ENCODE measurements at regions not wholly inside any gene's neighbourhood (a gene's known extent, or its start where the extent isn't known, plus 50 kb on each side); places are given as distances from the start of the nearest gene placed in this dataset.

DNA sequence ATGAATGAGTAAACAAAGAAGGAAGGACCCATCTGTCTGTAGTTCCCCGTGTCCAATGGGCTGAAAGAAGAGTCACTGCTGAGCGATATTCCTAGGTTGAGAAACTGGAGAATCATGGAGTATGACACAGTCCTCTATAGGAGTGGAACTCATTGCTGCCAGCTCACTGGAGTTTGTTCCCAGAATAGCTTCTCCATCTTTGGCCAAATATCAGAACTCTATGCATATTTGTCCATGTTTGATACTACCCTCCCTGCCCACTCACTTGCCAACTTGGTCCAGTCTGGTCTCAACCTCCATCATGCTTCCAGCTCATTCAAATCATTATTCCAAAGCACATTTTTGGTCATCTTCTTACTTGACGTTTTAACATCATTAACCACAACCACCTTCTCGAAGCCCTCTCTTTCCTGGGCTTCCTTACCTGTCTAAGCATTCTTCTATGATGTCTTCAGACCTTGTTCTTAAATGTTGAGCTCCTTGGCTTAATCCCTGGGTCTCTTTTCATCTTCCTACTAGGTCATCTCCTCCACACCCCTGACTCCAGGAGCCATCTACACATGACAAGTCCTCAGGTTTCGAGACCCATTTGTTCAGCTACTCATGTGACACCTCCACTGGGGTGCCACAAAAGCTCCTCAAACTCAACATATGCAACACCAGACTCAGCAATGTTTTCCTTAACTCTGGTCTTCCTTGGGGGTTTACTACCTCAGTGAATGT, 221.6 kb downstream of the MYCN start:
- no peak for DNase-seq

DNA sequence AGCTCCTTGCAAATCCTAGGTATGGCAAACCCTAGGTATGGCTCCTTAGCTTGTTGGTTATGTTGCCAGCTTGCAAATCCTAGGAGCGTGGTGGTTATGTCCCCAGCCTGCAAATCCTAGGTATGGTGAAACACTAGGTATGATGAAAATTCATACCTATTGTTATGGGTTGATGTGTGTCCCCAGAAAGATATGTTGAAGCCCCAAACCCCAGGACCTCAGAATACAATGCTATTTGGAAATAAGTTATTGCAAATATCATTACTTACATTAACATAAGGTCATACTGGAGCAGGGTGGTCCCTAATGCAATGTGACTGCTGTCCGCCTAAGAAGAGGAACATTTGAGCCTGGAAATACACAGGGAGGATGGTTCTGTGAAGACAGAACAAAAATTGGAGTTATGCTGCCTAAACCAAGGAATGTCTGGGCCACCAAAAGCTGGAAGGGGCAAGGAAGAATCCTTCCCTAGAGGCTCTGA, 220.8 kb downstream of the MYCN start:
- no peak for DNase-seq

DNA sequence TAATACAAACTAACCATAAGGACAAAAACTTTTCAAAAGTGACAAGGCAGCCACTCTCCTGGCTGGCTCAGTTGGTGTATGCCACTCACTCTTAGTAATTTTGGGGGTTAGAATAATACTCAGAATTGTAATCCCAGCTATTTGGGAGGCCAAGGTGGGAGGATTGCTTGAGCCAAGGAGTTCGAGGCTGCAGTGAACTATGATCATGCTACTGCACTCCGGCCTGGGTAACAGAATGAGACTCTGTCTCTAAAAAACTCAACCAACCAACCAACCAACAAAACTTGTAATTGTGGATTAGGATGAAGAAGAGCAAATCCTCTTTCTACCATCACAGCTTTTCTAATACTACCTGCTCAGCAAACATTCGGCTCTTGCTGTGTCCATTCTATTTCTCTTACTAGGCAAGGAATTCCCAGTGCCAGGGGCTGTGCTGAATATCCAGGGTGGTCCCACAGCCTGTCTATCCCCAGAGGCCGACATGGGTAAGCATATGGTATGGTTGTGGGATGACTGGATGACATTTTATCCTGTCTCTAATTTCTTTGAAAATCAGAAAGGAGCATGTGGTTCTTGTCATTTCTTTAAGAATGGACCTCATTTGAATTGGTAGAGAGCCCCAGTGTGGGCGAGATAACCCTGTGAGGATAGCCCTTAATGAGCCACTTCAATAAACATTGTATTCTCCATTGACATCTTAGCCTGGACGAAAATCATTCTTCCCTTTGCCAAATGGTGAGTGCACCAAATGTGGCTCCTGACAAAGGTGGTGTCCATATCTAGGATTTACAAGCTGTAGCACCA, 220.1 kb downstream of the MYCN start:
- DNase-seq: no peak

DNA sequence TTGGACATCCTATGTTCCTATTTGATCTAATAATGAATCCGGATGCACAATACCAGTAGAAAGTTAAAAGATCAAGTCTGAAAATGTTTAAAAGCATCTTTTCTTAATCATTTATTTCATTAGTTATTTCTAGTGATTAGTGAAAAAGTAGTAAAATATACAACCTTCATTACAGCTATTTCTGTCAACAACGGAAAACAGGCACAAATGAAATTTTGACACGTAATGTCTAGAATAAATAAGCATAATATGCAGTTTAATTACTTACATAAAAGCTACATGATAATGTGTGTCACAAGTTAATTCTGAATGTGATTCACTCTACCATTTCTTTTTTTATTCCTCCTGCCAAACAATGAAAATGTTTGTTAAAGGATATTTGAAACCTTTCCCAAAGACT, 216.1 kb downstream of the MYCN start:
- no peak for DNase-seq

DNA sequence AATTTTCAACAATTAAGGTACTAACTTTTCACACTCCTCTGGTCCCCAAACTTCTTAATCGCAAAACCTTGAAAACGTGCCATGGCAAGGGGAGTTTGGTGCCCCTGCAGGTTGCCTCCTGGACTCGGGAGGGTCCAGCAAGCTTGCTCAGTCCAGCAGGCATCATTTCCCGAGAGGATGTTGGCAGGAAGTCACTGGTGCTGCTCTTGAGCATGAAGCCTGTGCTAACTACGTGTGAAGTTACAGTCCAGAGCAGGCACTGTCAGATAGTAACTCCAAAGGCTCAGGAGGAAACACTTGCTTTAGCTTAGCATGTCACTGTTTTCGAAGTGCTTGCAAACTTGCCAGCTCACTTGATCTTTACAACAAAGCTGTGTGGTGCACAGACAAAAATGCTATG, 215.4 kb downstream of the MYCN start:
- DNase-seq: no peak

DNA sequence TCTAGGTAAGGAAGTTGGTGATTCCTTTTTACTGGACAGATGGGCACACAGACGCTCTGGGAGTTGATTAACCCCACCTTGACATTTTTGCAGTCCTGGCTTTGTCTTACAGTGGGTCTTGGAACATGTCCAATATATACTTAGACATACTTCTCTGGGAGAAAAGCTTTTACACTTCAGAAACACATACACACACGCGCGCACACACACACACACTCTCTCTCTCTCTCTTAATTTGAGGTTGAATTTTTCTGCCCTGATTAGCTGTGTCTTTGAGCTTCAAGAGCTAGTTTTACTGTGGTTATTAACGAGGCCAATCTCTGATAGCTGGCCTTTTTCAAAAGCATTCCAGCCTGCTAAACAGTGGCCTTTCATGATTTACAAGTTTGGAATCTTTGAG, 215.0 kb downstream of the MYCN start:
- DNase-seq: no peak

DNA sequence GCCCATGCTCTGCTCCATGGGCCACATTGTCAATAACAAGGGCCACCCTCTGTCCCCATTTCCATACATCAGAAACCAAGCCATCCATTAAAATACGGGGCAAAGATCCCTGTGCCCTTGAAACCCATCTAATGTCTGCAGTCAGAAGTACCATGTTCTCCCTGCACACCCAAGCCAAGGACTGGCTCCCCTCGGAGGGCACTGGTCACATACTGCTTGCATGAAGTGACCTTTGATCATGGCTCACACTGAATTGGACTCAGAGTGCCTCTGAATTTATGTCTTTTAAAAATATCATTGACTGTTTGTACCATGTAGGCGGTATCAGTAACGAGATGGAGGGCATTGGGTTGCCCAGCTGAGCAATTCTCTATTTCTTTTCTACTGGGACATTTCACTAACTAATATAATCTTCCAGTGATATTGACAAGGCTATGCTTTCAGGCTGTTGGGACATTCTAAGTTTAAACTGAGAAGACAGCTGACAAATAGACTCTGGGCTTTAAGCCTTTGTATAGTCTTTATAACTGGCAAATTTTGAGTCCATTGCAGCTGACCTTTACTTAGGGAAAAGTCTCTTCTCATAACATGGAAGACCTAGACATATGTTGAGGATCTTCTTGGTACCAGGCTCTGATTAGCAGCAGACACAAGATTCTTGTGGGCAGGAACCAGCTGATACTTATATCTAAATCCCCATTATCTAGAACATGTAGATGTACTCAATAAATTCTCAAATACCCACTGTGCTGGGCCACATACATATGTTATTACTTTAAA, 214.3 kb downstream of the MYCN start:
- no peak for DNase-seq

DNA sequence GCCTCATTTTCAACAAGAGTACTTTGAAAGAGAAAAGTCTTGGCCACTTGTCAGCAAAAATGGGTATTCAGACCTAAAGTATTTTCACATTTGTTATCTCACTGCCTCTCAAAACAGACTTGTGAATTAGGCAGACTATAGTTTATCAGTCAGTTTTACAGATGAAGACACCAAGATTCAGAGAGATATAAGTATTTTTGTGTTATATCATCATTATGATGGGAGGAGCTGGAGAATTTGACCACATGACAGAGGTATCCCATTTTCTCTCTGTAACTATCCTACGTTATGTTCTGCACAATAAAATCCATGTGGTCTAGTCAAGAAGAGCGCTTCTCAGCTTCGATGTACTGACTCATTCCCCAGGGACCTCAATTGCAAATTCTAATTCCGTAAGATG, 213.7 kb downstream of the MYCN start:
- no peak for DNase-seq

DNA sequence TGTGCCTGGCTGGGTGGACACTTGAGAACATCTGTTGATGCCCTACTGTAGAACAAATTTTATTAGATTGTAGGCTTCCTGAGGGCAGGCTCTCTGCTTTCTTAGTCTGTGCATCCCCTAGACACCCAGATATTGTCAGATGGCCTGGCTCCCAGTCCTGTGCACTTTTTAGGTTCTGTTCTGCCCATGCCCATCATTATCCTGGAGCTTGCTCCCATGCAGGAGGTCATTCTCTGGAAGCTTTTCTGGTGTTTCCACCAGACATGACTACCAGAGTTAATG, 213.3 kb downstream of the MYCN start:
- no peak for DNase-seq

DNA sequence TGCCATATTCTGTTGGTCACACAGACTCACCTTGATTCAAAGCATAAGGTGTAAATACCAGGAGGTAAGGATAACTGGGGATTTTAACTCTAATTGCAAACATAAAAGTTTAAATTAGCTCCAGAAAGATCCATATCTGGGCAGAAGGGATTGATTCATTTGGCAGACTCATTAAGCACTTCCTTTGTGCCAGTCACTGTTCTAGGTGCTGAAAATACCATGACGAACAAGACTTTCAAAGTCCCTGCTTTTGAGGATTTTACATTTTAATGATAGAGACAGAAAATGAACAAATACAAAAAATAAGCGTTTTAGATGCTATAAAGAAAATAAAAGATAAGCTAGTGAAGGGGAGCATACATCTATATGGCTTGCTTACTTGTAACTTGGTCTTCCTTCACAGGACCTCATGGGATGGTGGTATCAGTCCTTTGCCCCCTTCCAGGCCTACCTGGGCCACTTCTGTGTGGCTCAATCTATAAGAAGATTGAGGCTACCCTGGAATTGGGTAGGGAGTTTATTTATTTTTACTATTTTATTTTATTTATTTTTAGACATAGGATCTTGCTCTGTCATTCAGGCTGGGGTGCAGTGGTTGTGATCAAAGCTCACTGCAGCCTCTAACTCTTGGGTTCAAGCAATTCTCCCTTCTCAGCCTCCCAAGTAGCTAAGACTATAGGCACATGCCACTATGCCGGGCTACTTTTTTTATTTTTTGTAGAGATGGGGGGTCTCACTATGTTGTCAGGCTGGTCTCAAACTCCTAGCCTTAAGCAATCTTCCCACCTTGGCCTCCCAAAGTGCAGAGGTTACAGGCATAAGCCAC, 212.8 kb downstream of the MYCN start:
- DNase-seq: no peak

DNA sequence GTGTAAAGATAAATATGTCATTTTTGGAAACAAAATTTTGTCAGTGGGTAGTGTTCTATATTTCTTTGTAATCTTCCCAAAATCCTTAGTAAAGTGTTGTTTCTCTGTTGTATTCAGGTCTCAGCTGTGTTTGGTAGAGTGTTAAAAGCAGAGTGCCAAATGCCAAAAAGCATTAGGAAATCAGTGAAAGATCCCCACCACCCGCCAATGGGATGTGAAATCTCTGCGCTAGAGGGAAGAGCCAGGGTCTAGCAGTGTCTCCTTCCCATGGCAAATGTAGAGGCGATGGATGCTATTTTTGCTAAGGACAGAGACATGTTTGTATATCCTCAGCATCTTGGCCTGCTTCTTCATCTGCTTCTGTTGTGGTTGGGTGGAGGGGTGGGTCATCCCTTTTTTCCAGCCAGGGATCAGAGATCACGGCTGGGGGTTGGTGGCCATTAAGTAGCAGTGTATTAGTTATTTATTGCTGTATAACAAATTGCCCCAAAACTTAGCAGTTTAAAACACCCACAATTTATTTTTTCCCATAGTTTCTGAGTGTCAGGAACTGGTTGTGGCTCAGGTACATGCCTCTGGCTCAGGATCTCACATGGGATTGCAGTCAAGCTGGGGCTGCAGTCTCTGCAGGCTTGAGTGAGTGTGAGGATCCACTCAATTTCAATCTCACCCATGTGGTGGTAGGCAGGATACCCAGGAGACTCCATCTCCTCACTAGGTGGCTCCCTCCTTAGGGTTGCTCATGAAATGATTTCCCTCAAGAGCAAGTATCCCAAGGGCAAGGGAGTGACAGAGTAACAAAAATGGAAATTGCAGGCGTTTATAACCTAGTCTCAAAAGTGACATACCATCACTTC, 211.9 kb downstream of the MYCN start:
- DNase-seq: no peak

DNA sequence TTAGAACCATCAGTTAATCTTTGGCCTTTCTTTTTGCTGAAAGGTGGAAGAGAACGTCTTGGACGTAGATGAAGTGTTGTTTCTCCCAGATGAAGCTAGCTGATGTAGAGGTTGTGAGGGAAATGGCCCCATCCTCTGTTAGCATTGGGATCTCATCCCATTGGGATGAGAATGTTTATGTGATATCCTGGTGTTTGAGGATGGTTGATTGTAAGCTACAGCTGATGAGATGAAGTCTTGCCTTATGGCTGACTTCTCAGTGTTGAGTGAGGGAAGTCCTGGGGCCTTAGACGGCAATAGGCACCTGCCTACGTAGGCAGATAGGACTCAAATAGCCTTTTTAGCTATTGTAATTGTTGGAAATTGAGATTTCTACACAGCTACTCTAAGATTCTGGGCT, 211.3 kb downstream of the MYCN start:
- no peak for DNase-seq

DNA sequence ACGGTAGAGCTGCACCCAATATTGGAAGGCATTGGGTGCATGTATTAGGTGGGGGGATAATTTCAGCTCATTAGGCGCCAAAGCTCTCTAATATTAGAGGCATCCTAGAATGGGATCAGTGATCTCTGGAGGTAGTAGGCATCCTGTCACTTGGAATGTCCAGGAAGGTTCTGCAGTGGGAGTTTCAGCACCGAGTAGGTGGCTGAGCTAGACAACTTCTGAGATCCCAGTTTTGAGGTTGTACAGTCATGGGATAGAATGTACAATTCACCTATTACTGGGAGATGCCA, 210.9 kb downstream of the MYCN start:
- no peak for DNase-seq

DNA sequence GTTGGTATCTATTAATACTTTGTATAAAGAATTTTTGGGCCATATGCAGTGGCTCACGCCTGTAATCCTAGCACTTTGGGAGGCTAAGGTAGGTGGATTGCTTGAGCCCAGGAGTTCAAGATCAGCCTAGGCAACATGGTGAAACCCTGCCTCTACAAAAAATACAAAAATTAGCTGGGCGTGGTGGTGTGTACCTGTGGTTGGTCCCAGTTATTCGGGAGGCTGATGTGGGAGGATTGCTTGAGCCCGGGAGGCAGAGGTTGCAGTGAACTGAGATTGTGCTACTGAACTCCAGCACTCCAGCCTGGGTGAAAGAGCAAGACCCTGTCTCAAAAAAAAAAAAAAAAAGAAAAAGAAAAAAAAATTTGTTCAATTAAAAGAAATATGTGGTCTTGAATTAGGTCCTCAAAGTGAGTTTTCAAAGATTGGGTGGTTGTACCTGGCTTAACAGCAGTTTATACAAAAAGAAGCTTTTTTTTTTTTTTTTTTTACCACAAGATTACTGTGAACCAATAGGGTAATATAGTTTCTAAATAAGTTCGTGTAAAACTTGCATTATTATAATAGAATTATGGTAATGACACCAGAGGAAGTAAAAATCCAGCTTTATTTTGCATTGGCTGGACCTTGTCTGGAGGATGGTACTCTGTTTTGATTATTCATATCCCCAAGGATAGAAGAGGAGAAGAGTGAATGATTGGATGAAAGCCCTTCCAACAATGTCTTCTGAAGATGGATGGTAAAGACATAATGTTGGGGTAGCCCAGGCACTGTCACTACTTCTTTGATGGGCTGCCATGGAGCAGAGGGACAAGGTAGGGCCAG, 210.3 kb downstream of the MYCN start:
- no peak for DNase-seq

DNA sequence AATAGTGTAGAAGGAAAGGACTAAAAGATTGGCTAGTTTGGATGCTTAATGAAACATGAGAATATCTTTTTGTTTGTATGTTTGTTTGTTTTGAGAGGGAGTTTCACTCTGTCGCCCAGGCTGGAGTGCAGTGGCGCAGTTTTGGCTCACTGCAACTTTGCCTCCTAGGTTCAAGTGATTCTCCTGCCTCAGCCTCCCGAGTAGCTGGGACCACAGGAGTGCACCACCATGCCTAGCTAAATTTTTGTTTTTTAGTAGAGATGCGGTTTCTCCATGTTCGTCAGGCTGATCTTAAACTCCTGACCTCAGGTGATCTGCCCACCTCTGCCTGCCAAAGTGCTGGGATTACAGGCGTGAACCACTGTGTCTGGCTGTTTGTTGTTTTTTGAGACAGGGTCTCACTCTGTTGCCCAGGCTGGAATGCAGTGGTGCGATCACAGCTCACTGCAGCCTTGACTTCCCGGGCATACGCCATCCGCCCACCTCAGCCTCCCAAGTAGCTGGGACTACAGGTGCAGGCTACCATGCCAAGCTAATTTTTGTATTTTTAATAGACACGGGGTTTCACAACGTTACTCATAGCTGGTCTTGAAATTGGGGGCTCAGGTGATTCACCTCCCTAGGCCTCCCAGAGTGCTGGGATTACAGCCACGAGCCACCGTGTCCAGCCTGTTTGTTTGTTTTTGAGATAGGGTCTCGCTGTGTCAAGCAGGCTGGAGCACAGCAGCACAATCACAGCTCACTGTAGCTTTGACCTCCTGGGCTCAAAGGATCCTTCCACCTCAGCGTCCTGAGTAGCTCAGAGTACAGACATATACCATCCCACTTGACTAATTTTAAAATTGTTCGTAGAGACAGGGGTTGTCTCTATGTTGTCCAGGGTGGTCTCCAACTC, 209.2 kb downstream of the MYCN start:
- DNase-seq: no peak

DNA sequence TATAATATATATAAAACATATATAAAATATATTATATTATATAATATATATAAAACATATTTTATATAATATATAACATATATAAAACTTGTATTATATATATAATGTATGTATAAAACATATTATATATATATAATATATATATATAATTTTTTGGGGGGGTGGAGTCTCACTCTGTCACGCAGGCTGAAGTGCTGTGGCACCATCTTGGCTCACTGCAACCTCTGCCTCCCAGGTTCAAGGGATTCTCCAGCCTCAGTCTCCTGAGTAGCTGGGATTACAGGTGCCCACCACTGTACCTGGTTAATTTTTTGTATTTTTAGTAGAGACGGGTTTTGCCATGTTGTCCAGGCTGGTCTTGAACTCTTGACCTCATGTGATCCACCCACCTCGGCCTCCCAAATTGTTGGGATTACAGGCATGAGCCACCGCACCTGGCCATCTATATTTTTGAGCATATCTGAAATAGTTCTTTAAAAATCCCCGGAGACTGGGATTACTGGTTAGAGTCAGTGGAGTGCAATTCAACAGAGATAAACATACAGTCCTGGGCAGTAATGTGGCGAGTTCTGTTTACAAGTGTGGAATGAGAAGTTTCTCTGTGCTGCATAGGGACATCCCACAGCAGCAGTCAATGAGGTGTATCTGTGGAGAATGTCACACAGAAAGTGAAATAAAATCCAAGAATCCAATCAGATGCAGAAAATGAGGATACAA, 208.4 kb downstream of the MYCN start:
- DNase-seq: no peak

DNA sequence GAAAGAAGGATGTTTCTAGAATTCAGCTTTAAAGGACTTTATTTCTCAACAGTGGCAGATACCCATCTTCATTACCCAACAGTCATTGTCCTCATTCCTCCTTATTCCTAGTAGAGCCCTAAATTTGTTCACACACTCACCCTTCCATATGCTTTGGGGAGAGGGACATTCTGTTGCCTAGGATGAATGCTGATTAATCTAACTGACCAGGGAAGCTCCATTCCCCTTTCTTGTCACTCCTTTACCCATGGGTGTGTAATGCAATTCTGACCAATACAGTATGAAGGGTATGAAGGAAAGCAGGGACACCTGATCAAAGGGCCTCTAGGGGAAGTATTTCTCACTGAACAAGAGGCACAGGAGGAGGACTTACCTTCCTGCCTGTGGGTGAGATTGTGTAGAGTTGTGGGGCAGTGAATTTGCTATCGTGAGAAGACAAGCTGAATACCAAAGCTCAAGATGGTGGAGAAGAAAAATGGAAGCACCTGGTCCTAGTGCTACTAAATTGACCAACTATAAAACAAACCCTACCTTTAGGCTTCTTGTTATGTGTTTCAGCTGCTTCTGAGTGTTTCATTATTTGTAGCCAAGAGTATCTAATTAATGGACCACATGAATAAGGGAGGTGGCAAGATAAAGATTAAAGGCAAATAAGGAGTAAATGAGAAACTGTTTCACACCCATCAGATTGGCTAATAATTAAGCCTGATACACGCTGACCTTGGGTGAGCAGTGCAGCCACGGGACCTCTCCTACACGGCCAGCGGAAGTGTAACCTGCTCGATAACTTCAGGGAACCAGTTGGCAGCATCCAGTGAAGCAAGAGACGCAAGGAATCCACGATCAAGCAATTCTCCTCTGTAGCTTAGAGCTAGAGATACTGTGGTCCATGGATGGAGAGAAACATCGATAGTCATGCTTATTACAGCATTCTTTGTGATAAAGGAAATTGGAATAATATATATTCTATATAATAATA, 202.3 kb downstream of the MYCN start:
- no peak for DNase-seq

DNA sequence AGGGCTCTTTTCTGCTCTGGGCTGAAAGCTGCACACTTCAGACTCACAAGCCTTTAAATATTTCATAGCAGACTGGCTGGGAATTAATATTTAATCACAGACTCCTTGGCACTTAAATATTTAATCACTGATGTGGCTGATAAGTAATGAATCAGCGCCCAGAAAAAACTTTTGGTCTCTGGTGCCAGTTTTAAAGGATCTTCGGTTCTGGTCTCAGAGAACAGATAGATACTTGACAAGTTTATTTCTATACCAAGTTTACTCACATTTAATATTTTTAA, 201.2 kb downstream of the MYCN start:
- no peak for DNase-seq
